ENCODE measurements at regions not wholly inside any gene's neighbourhood (a gene's known extent, or its start where the extent isn't known, plus 50 kb on each side); places are given as distances from the start of the nearest gene placed in this dataset.

DNA sequence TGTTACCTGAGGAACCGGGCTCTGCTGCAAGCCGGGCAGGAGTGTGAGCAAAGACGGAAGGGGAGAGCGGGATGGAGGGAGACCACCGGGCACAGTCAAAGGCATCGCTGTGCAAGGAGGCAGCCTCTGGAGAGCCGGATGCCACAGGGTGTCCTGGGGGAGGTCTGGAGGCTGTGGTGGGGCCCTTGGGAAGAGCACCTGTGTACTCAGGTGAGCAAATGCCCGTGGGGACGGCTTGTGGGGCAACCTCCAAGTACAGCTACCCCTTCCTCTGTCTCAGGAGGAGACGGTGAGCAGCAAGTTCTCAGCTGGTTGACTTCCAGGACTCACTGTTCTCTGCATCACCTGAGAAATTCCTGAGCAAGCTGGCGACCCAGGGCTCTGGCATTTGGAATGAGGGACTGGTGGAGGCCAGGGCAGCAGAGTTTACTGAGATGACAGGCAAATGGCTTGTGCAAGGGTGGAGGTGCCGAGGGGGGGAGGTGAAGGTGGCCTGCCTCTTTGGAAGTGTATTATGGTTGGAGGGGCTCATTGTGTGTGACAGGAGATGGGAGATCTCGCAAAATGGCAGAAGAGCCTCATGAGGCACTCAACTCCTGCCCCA is 345.2 kb upstream of the SHH start:
- Histone ChIP-seq H3K9me1 (replicated peaks; ENCODE audit: control insufficient read depth, extremely low read depth, insufficient read depth, low read length) (no peaks in the 10 kb centered on the region), H3K79me2 (ENCODE audit: control insufficient read depth, insufficient read depth, low read length) (no peaks in the 10 kb centered on the region), H3K4me3 (replicated peaks in 1 of 3; ENCODE audit: insufficient read depth in 1 of 3, low read depth in 1 of 3, low read length in 3 of 3) (no peak overlapping the region), H3K27me3 (ENCODE audit: control insufficient read depth in 2 of 2, insufficient read depth in 2 of 2, low read length in 2 of 2) (no peaks in the 10 kb centered on the region), H4K20me1 (replicated peaks; ENCODE audit: control insufficient read depth, extremely low read depth, insufficient read depth, low read length) (no peaks in the 10 kb centered on the region), H3K27ac (ENCODE audit: insufficient read depth, low read depth, low read length) (no peak overlapping the region), H3K4me2 (ENCODE audit: insufficient read depth, low read length) (no peak overlapping the region), H3K9me3 (replicated peaks; ENCODE audit: control insufficient read depth, insufficient read depth, low read length) (peaks cover 1% of the 10 kb centered on the region), H2AFZ (ENCODE audit: low read depth, low read length) (no peak overlapping the region), H3K9ac (replicated peaks; ENCODE audit: extremely low read depth, insufficient read depth, low read length) (no peak overlapping the region), H3K36me3 (ENCODE audit: control insufficient read depth in 2 of 2, extremely low read depth in 1 of 2, insufficient read depth in 2 of 2, low read length in 2 of 2) (no peaks in the 10 kb centered on the region), H3K4me1 (ENCODE audit: control insufficient read depth, extremely low read depth, insufficient read depth, low read length) (no peaks in the 10 kb centered on the region)
- DNase-seq (ENCODE audit: low read depth, low spot score) (no peak), FAIRE-seq (no peak)
- TF ChIP-seq, protein P1, sequence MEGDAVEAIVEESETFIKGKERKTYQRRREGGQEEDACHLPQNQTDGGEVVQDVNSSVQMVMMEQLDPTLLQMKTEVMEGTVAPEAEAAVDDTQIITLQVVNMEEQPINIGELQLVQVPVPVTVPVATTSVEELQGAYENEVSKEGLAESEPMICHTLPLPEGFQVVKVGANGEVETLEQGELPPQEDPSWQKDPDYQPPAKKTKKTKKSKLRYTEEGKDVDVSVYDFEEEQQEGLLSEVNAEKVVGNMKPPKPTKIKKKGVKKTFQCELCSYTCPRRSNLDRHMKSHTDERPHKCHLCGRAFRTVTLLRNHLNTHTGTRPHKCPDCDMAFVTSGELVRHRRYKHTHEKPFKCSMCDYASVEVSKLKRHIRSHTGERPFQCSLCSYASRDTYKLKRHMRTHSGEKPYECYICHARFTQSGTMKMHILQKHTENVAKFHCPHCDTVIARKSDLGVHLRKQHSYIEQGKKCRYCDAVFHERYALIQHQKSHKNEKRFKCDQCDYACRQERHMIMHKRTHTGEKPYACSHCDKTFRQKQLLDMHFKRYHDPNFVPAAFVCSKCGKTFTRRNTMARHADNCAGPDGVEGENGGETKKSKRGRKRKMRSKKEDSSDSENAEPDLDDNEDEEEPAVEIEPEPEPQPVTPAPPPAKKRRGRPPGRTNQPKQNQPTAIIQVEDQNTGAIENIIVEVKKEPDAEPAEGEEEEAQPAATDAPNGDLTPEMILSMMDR (IDR thresholded peaks at IDR 0.05; ENCODE audit: extremely low read depth in 1 of 2, insufficient read depth in 1 of 2, low read depth in 1 of 2, low read length in 2 of 2): no peak
- TF ChIP-seq FOS (IDR thresholded peaks at IDR 0.05; ENCODE audit: borderline replicate concordance, insufficient read depth, low read length): no peak
- TF ChIP-seq MYC (IDR thresholded peaks at IDR 0.05; ENCODE audit: low read depth, low read length): no peak
- no peak for TF ChIP-seq POLR2AphosphoS5 (IDR thresholded peaks at IDR 0.05; ENCODE audit: insufficient read depth, low read depth, low read length)
- TF ChIP-seq, protein P2, sequence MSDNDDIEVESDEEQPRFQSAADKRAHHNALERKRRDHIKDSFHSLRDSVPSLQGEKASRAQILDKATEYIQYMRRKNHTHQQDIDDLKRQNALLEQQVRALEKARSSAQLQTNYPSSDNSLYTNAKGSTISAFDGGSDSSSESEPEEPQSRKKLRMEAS (IDR thresholded peaks at IDR 0.05; ENCODE audit: insufficient read depth, insufficient read length): no peak
- TF ChIP-seq EZH2 (IDR thresholded peaks at IDR 0.05; ENCODE audit: borderline replicate concordance, low read depth, low read length, severe bottlenecking): no peak
- no peak for TF ChIP-seq GATA2 (IDR thresholded peaks at IDR 0.05; ENCODE audit: insufficient read depth, insufficient read length, low read depth, low read length)
- TF ChIP-seq JUN (IDR thresholded peaks at IDR 0.05; ENCODE audit: borderline replicate concordance, insufficient read depth, insufficient read length, low read depth): no peak
- ChIA-PET POLR2A (no interaction called here), CTCF (no interaction called here)
- intact Hi-C loops (cut with micrococcal nuclease): no loop called here
- BruUV-seq (replicated peaks): no TSS peak
- dilution Hi-C loops (cut with MboI; ENCODE audit: extremely low pct_ligation_motif_present, low sequenced_read_pairs): no loop called here
